Trophoblast cell (in vitro differentiated cells and primary cell): ENCODE measurements at regions not wholly inside any gene's neighbourhood (a gene's known extent, or its start where the extent isn't known, plus 50 kb on each side); places are given as distances from the start of the nearest gene placed in this dataset.

ENCODE experiments used
- DNase-seq, 2 donors: peaks; one replicate each; pipeline ENCODE4 v3.0.0-alpha.2; 2016
- H2AFZ ChIP-seq: 2 replicates; pipeline ENCODE4 v1.6.1; 2013; ENCODE audit warnings: low read length, moderate library complexity, mild to moderate bottlenecking; ENCODE audit not compliant: insufficient read depth, poor library complexity
- H2AK5ac ChIP-seq: 2 replicates; pipeline ENCODE4 v1.6.1; 2013; ENCODE audit warnings: mild to moderate bottlenecking, low read length
- H2BK120ac ChIP-seq: 2 replicates; pipeline ENCODE4 v1.6.1; 2013; ENCODE audit warnings: low read length, mild to moderate bottlenecking, moderate library complexity; ENCODE audit not compliant: insufficient read depth, poor library complexity
- H2BK12ac ChIP-seq: 2 replicates; pipeline ENCODE4 v1.6.1; 2013; ENCODE audit warnings: mild to moderate bottlenecking, low read length, moderate library complexity
- H2BK5ac ChIP-seq: 2 replicates; pipeline ENCODE4 v1.6.1; 2013; ENCODE audit warnings: low read length, low read depth, moderate library complexity, mild to moderate bottlenecking; ENCODE audit not compliant: poor library complexity
- H3K14ac ChIP-seq: 2 replicates; pipeline ENCODE4 v1.6.1; 2013; ENCODE audit warnings: mild to moderate bottlenecking, low read length
- H3K18ac ChIP-seq: 2 replicates; pipeline ENCODE4 v1.6.1; 2013; ENCODE audit warnings: mild to moderate bottlenecking, low read length
- H3K23ac ChIP-seq: 2 replicates; pipeline ENCODE4 v1.6.1; 2013; ENCODE audit warnings: low read length
- H3K27ac ChIP-seq: 2 replicates; pipeline ENCODE4 v1.5.1; 2013; ENCODE audit warnings: low read depth, mild to moderate bottlenecking, inconsistent platforms, low read length, moderate library complexity
- H3K27me3 ChIP-seq: 2 replicates; pipeline ENCODE4 v1.6.1; 2013; ENCODE audit warnings: inconsistent platforms, mild to moderate bottlenecking, low read length, moderate library complexity; ENCODE audit not compliant: insufficient read depth
- H3K36me3 ChIP-seq, 2 experiments: 1 replicate in 1 of 2; 2 replicates in 1 of 2; pipeline ENCODE4 v1.6.1; 2013; ENCODE audit warnings: low read length in 2 of 2, mild to moderate bottlenecking in 2 of 2, moderate library complexity in 1 of 2; ENCODE audit not compliant: insufficient read depth in 2 of 2, control insufficient read depth in 1 of 2
- H3K4ac ChIP-seq: 2 replicates; pipeline ENCODE4 v1.6.1; 2013; ENCODE audit warnings: low read depth, mild to moderate bottlenecking, low read length, moderate library complexity
- H3K4me1 ChIP-seq, 2 experiments: 1 replicate in 1 of 2; 2 replicates in 1 of 2; pipeline ENCODE4 v1.6.1; 2013; ENCODE audit warnings: low read length in 2 of 2, mild to moderate bottlenecking in 2 of 2, moderate library complexity in 1 of 2; ENCODE audit not compliant: insufficient read depth in 2 of 2, control insufficient read depth in 1 of 2
- H3K4me2 ChIP-seq: 2 replicates; pipeline ENCODE4 v1.6.1; 2013; ENCODE audit warnings: inconsistent platforms, mild to moderate bottlenecking, low read length, moderate library complexity
- H3K4me3 ChIP-seq: 2 replicates; pipeline ENCODE4 v1.5.1; 2013; ENCODE audit warnings: mild to moderate bottlenecking, low read depth, low read length, inconsistent platforms
- H3K79me1 ChIP-seq: one replicate; pipeline ENCODE4 v1.6.1; 2013; ENCODE audit warnings: low read length
- H3K79me2 ChIP-seq: 2 replicates; pipeline ENCODE4 v1.6.1; 2013; ENCODE audit warnings: low read length, mild to moderate bottlenecking; ENCODE audit not compliant: control insufficient read depth, insufficient read depth, poor library complexity
- H3K9ac ChIP-seq: 2 replicates; pipeline ENCODE4 v1.6.1; 2013; ENCODE audit warnings: mild to moderate bottlenecking, low read length
- H3K9me3 ChIP-seq: 2 replicates; pipeline ENCODE4 v1.6.1; 2013; ENCODE audit warnings: low read depth, mild to moderate bottlenecking, control low read depth, inconsistent platforms, low read length; ENCODE audit not compliant: insufficient read depth
- H4K12ac ChIP-seq: 2 replicates; pipeline ENCODE4 v1.6.1; 2013; ENCODE audit warnings: low read depth, mild to moderate bottlenecking, low read length, moderate library complexity
- H4K8ac ChIP-seq: 2 replicates; pipeline ENCODE4 v1.6.1; 2013; ENCODE audit warnings: low read depth, mild to moderate bottlenecking, low read length, moderate library complexity
- H4K91ac ChIP-seq: one replicate; pipeline ENCODE4 v1.6.1; 2013; ENCODE audit warnings: low read depth, mild to moderate bottlenecking, low read length, moderate library complexity
- WGBS: extraction: QIAGEN DNeasy Blood & Tissue Kit; methylation state at CpG from one replicate; pipeline ENCODE4 v1.1.7; 2013; ENCODE audit warnings: missing lambda C conversion rate; ENCODE audit not compliant: insufficient read length, insufficient coverage; ENCODE audit errors: extremely low coverage; 5-methylcytosine and 5-hydroxymethylcytosine counted together

- Histone ChIP-seq H3K4me3 (no peak overlapping the region), H3K36me3 (no peaks in the 10 kb centered on the region), H3K4ac (no peak overlapping the region), H3K4me1 (no peaks in the 10 kb centered on the region), H3K23ac (no peak overlapping the region), H3K79me2 (no peaks in the 10 kb centered on the region), H3K27me3 (no peaks in the 10 kb centered on the region), H2AK5ac (no peak overlapping the region), H2BK12ac (no peak overlapping the region), H3K79me1 (no peaks in the 10 kb centered on the region), H3K9me3 (no peaks in the 10 kb centered on the region), H2BK120ac (no peak overlapping the region), H4K12ac (no peak overlapping the region), H4K8ac (no peak overlapping the region), H3K4me2 (no peak overlapping the region), H3K18ac (no peak overlapping the region), H4K91ac (no peak overlapping the region), H2AFZ (no peak overlapping the region), H3K27ac (no peak overlapping the region), H2BK5ac (no peak overlapping the region), H3K9ac (no peak overlapping the region), H3K14ac (no peak overlapping the region)
- WGBS: no CpG with 5 or more reads among the region's 4 CpGs
- DNase-seq: no peak
These were observed 247.4 kb downstream of the SMARCA2 start for GRCh38 chr9:2262386-2263071.

- DNase-seq: no peak
- Histone ChIP-seq H4K12ac (no peak overlapping the region), H2AK5ac (no peak overlapping the region), H4K91ac (no peak overlapping the region), H2BK5ac (no peak overlapping the region), H3K79me2 (no peaks in the 10 kb centered on the region), H2BK120ac (no peak overlapping the region), H3K27me3 (no peaks in the 10 kb centered on the region), H3K4me1 (no peaks in the 10 kb centered on the region), H3K4ac (no peak overlapping the region), H3K23ac (no peak overlapping the region), H3K9ac (no peak overlapping the region), H3K4me3 (no peak overlapping the region), H3K9me3 (no peaks in the 10 kb centered on the region), H4K8ac (no peak overlapping the region), H2AFZ (no peak overlapping the region), H3K14ac (no peak overlapping the region), H3K4me2 (no peak overlapping the region), H3K79me1 (no peaks in the 10 kb centered on the region), H3K27ac (no peak overlapping the region), H3K36me3 (no peaks in the 10 kb centered on the region), H3K18ac (no peak overlapping the region), H2BK12ac (no peak overlapping the region)
- no CpG with 5 or more reads among the region's 1 CpG for WGBS
These were observed 248.0 kb downstream of the SMARCA2 start for GRCh38 chr9:2263111-2263510.

- Histone ChIP-seq H2AK5ac (no peak overlapping the region), H4K91ac (no peak overlapping the region), H3K36me3 (no peaks in the 10 kb centered on the region), H3K18ac (no peak overlapping the region), H2BK5ac (no peak overlapping the region), H2BK12ac (no peak overlapping the region), H3K14ac (no peak overlapping the region), H3K9ac (no peak overlapping the region), H2BK120ac (no peak overlapping the region), H3K4me2 (no peak overlapping the region), H3K27me3 (no peaks in the 10 kb centered on the region), H3K9me3 (no peaks in the 10 kb centered on the region), H3K79me1 (no peaks in the 10 kb centered on the region), H3K23ac (no peak overlapping the region), H3K27ac (no peak overlapping the region), H2AFZ (no peak overlapping the region), H3K4ac (no peak overlapping the region), H3K4me3 (no peak overlapping the region), H4K12ac (no peak overlapping the region), H3K4me1 (no peaks in the 10 kb centered on the region), H3K79me2 (no peaks in the 10 kb centered on the region), H4K8ac (no peak overlapping the region)
- no peak for DNase-seq
- no CpG with 5 or more reads among the region's 3 CpGs for WGBS
These were observed 248.5 kb downstream of the SMARCA2 start for GRCh38 chr9:2263665-2264064.

GRCh38 chr9:2264081-2264480 lies 248.9 kb downstream of the SMARCA2 start:
- Histone ChIP-seq H4K8ac (no peak overlapping the region), H2BK120ac (no peak overlapping the region), H3K4me2 (no peak overlapping the region), H3K23ac (no peak overlapping the region), H3K4me3 (no peak overlapping the region), H2BK5ac (no peak overlapping the region), H3K9ac (no peak overlapping the region), H4K12ac (no peak overlapping the region), H3K36me3 (no peaks in the 10 kb centered on the region), H2AK5ac (no peak overlapping the region), H3K4me1 (no peaks in the 10 kb centered on the region), H3K27me3 (no peaks in the 10 kb centered on the region), H3K18ac (no peak overlapping the region), H3K27ac (no peak overlapping the region), H3K14ac (no peak overlapping the region), H3K79me2 (no peaks in the 10 kb centered on the region), H3K9me3 (no peaks in the 10 kb centered on the region), H3K79me1 (no peaks in the 10 kb centered on the region), H2AFZ (no peak overlapping the region), H4K91ac (no peak overlapping the region), H3K4ac (no peak overlapping the region), H2BK12ac (no peak overlapping the region)
- no peak for DNase-seq
- WGBS: no CpG with 5 or more reads among the region's 8 CpGs
